PFSK-1 (cell line): ENCODE measurements at regions not wholly inside any gene's neighbourhood (a gene's known extent, or its start where the extent isn't known, plus 50 kb on each side); places are given as distances from the start of the nearest gene placed in this dataset.

Experiments
- FOXP2 ChIP-seq: optimal IDR thresholded peaks from 2 replicates; pipeline ENCODE3; 2011; ENCODE audit warnings: borderline replicate concordance, control low read depth, inconsistent platforms; ENCODE audit not compliant: insufficient read depth; ENCODE audit errors: extremely low read length, extremely low read depth
- POLR2AphosphoS5 ChIP-seq: IDR thresholded peaks from 2 replicates; pipeline ENCODE4 v1.6.1; 2012; ENCODE audit warnings: low read depth, mild to moderate bottlenecking, control low read depth, low read length, moderate library complexity
- REST ChIP-seq, 2 experiments: IDR thresholded peaks; 2 replicates each; pipeline versions ENCODE4 v1.6.1 to v1.8.0; 2011 to 2012; ENCODE audit warnings: low read depth in 2 of 2, low read length in 2 of 2, control low read depth in 1 of 2, inconsistent platforms in 1 of 2, mild to moderate bottlenecking in 1 of 2, moderate library complexity in 1 of 2; ENCODE audit not compliant: insufficient read depth in 1 of 2
- TAF1 ChIP-seq: IDR thresholded peaks from 2 replicates; pipeline ENCODE4 v1.6.1; 2012; ENCODE audit warnings: low read length, control low read depth, borderline replicate concordance; ENCODE audit not compliant: insufficient read depth

GRCh38 chr5:57751710-57752109 lies 269.1 kb upstream of the ACTBL2 start:
- TF ChIP-seq REST (IDR thresholded peaks at IDR 0.05; ENCODE audit: insufficient read depth in 1 of 2, low read depth in 2 of 2, low read length in 2 of 2) (no peak), POLR2AphosphoS5 (no peak), FOXP2 (no peak), TAF1 (no peak)
